ENCODE measurements at regions not wholly inside any gene's neighbourhood (a gene's known extent, or its start where the extent isn't known, plus 50 kb on each side); places are given as distances from the start of the nearest gene placed in this dataset.

GRCh38 chr7:34320926-34321661, 336.9 kb upstream of the NPSR1 start:
- H3K27me3 ChIP-seq (ENCODE audit: insufficient read depth, low read length): no peaks in the 10 kb centered on the region
- no peak overlapping the region for H3K4ac ChIP-seq (ENCODE audit: low read depth, low read length)
- no peaks in the 10 kb centered on the region for H3K4me1 ChIP-seq (ENCODE audit: insufficient read depth, low read length)
- H2BK15ac ChIP-seq (ENCODE audit: low read depth, low read length): no peak overlapping the region
- no CpG with 5 or more reads among the region's 27 CpGs for WGBS (ENCODE audit: extremely low coverage, insufficient read length, low lambda C conversion rate)
- Mint-ChIP-seq H3K36me3 (ENCODE audit: insufficient read depth in 1 of 3, low read depth in 3 of 3) (no peaks in the 10 kb centered on the region), H3K27me3 (ENCODE audit: low read depth) (no peaks in the 10 kb centered on the region), H3K9me3 (no peaks in the 10 kb centered on the region), H3K4me1 (peaks cover 3 to 5% of the 10 kb centered on the region in 2 experiments), H3K27ac (no peak overlapping the region), H3K4me3 (peak overlapping the region in 1 of 2 experiments; percentile 54; a peak in 2 of 5 replicates)
- H3K23me2 ChIP-seq (ENCODE audit: insufficient read length, low read depth, low read length, poor library complexity, severe bottlenecking): peaks cover 2% of the 10 kb centered on the region
- no peak overlapping the region for H2BK5ac ChIP-seq (ENCODE audit: insufficient read length, low read length)
- H3K18ac ChIP-seq (ENCODE audit: insufficient read length, low read depth, low read length): no peak overlapping the region
- no peak overlapping the region for H2BK20ac ChIP-seq (ENCODE audit: low read depth, low read length, poor library complexity, severe bottlenecking)
- no peak overlapping the region for H2BK12ac ChIP-seq (ENCODE audit: insufficient read length, low read depth, low read length)
- no peak overlapping the region for H3K9ac ChIP-seq (ENCODE audit: extremely low read depth, insufficient read length, low read length)
- no peak overlapping the region for H3K14ac ChIP-seq (ENCODE audit: insufficient read depth, low read length)
- H3T11ph ChIP-seq (ENCODE audit: low read length): no peak overlapping the region
- H3K4me2 ChIP-seq (ENCODE audit: insufficient read depth, insufficient read length, low read length): peak overlapping the region; percentile 48
- no peak overlapping the region for H2AK5ac ChIP-seq (ENCODE audit: insufficient read length, low read length)
- no peaks in the 10 kb centered on the region for H4K20me1 ChIP-seq (ENCODE audit: control insufficient read depth, insufficient read depth, insufficient read length)
- no peaks in the 10 kb centered on the region for H3K79me1 ChIP-seq (ENCODE audit: insufficient read depth, low read depth, low read length, poor library complexity, severe bottlenecking)
- no peak overlapping the region for H4K91ac ChIP-seq (ENCODE audit: insufficient read length, low read depth, low read length)
- H4K5ac ChIP-seq (ENCODE audit: insufficient read length, low read depth, low read length): no peak overlapping the region
- peak; percentile 84 for DNase-seq
- no peak overlapping the region for H2AFZ ChIP-seq (ENCODE audit: low read length)
- H3K9me3 ChIP-seq (ENCODE audit: control insufficient read depth, low read depth, low read length): no peaks in the 10 kb centered on the region
- H3K79me2 ChIP-seq (ENCODE audit: insufficient read depth, low read length): no peaks in the 10 kb centered on the region
- H2BK120ac ChIP-seq (ENCODE audit: low read depth, low read length, poor library complexity, severe bottlenecking): no peak overlapping the region
- H3K23ac ChIP-seq (ENCODE audit: insufficient read length, low read depth, low read length): no peak overlapping the region
- peak; percentile 96 for TF ChIP-seq CTCF (conservative IDR thresholded peaks at IDR 0.05)
- no peak overlapping the region for H4K8ac ChIP-seq (replicated peaks; ENCODE audit: insufficient read length, low read depth, low read length)
- H3K27ac ChIP-seq (ENCODE audit: insufficient read length, low read depth, low read length): no peak overlapping the region
- H3K56ac ChIP-seq (ENCODE audit: insufficient read length, low read depth, low read length): no peak overlapping the region

All from H9 (cell line).